ENCODE measurements at regions not wholly inside any gene's neighbourhood (a gene's known extent, or its start where the extent isn't known, plus 50 kb on each side); places are given as distances from the start of the nearest gene placed in this dataset.
A peak's percentile ranks its signal among the peaks of the same experiment; 100 is the strongest.

- no peak for TF ChIP-seq CTCF (IDR thresholded peaks at IDR 0.05)
- Histone ChIP-seq H3K9me3 (no peaks in the 10 kb centered on the region), H3K27ac (no peak overlapping the region), H3K27me3 (no peaks in the 10 kb centered on the region), H3K36me3 (no peaks in the 10 kb centered on the region), H3K4me1 (no peaks in the 10 kb centered on the region), H3K4me3 (no peak overlapping the region), H3K9ac (ENCODE audit: low read depth in 2 of 2, low read length in 2 of 2) (no peak overlapping the region)
- no peak for DNase-seq
- intact Hi-C loops (cut with DNase I), result no loop called here
Observed at GRCh38 chr14:61988240-61988639, 226.0 kb downstream of the SNAPC1 start.

- DNase-seq, result peak; percentile 23
- H3K4me1 ChIP-seq, result no peaks in the 10 kb centered on the region
- no peaks in the 10 kb centered on the region for H3K27me3 ChIP-seq
- no peak overlapping the region for H3K4me3 ChIP-seq
- no peak overlapping the region for H3K9ac ChIP-seq (ENCODE audit: low read depth in 2 of 2, low read length in 2 of 2)
- no peaks in the 10 kb centered on the region for H3K36me3 ChIP-seq
- no peak for TF ChIP-seq CTCF (IDR thresholded peaks at IDR 0.05)
- H3K9me3 ChIP-seq, result no peaks in the 10 kb centered on the region
- H3K27ac ChIP-seq, result no peak overlapping the region
- intact Hi-C loops (cut with DNase I), result no loop called here
Observed at GRCh38 chr14:61992139-61992538, 229.9 kb downstream of the SNAPC1 start.

GRCh38 chr14:61992926-61993325 is 230.7 kb downstream of the SNAPC1 start:
- Histone ChIP-seq H3K4me3 (no peak overlapping the region), H3K9ac (ENCODE audit: low read depth in 2 of 2, low read length in 2 of 2) (no peak overlapping the region), H3K9me3 (no peaks in the 10 kb centered on the region), H3K4me1 (no peaks in the 10 kb centered on the region), H3K27me3 (no peaks in the 10 kb centered on the region), H3K27ac (no peak overlapping the region), H3K36me3 (no peaks in the 10 kb centered on the region)
- intact Hi-C loops (cut with DNase I), result no loop called here
- TF ChIP-seq CTCF (IDR thresholded peaks at IDR 0.05), result no peak
- no peak for DNase-seq

DNA sequence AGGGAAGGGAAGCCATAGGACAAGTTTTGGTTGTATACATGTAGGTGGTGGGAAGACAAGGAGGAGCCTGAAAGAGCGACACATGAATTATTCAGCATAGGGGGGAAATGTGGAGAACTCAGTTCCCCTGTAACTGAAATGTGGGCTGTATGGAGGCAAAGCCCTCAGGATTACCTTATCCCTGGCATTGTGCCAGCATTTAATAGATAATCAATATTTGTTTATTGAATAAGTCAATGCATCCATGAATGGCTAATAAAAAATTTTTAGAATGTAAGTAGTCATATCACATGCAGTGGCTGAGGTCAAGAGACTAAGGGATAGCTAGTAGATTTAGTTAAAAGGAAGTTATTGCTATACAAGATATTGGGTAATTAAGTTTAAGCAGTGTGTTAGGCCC is 232.4 kb downstream of the SNAPC1 start:
- TF ChIP-seq CTCF (IDR thresholded peaks at IDR 0.05), result no peak
- no peaks in the 10 kb centered on the region for H3K9me3 ChIP-seq
- intact Hi-C loops (cut with DNase I), result no loop called here
- no peaks in the 10 kb centered on the region for H3K4me1 ChIP-seq
- H3K36me3 ChIP-seq, result no peaks in the 10 kb centered on the region
- H3K4me3 ChIP-seq, result no peak overlapping the region
- H3K27me3 ChIP-seq, result no peaks in the 10 kb centered on the region
- H3K27ac ChIP-seq, result no peak overlapping the region
- DNase-seq, result no peak
- no peak overlapping the region for H3K9ac ChIP-seq (ENCODE audit: low read depth in 2 of 2, low read length in 2 of 2)

DNA sequence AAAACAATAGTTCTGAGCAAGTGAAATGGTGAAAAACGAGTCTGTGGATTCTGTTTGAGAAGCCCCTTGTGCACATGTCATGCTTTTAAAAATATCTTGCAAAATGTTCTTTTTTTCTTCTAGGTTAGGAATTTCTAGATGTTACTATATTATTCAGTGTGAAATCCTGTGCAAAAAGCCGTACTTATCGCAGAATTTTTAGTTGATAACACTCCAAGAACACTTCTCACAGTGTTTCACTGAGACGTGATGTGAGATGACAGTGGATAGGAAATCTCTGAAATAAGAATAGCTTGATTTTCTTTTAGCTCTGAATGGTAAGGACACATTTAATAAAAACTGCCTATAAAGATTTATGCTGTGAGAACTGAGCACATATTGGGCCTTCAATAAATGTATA is 234.5 kb downstream of the SNAPC1 start:
- Histone ChIP-seq H3K27ac (no peak overlapping the region), H3K9ac (ENCODE audit: low read depth in 2 of 2, low read length in 2 of 2) (no peak overlapping the region), H3K36me3 (no peaks in the 10 kb centered on the region), H3K4me1 (no peaks in the 10 kb centered on the region), H3K27me3 (no peaks in the 10 kb centered on the region), H3K4me3 (no peak overlapping the region), H3K9me3 (no peaks in the 10 kb centered on the region)
- no peak for DNase-seq
- no peak for TF ChIP-seq CTCF (IDR thresholded peaks at IDR 0.05)
- intact Hi-C loops (cut with DNase I), result no loop called here

GRCh38 chr14:61997161-61997560 is 234.9 kb downstream of the SNAPC1 start:
- Histone ChIP-seq H3K36me3 (no peaks in the 10 kb centered on the region), H3K9me3 (no peaks in the 10 kb centered on the region), H3K4me3 (no peak overlapping the region), H3K27me3 (no peaks in the 10 kb centered on the region), H3K9ac (ENCODE audit: low read depth in 2 of 2, low read length in 2 of 2) (no peak overlapping the region), H3K4me1 (no peaks in the 10 kb centered on the region), H3K27ac (no peak overlapping the region)
- intact Hi-C loops (cut with DNase I), result no loop called here
- DNase-seq, result no peak
- TF ChIP-seq CTCF (IDR thresholded peaks at IDR 0.05), result no peak
